Subcutaneous abdominal adipose tissue (tissue), 5 donors: ENCODE measurements at regions not wholly inside any gene's neighbourhood (a gene's known extent, or its start where the extent isn't known, plus 50 kb on each side); places are given as distances from the start of the nearest gene placed in this dataset.
"Not testable (repeated sequence)": the region's sequence is repeated elsewhere in the genome, so short reads cannot be mapped to it uniquely, and the experiment has no call there.

Experiments used
- H3K27ac ChIP-seq: one replicate; pipeline ENCODE4 v1.7.0; 2013; ENCODE audit warnings: low read depth, mild to moderate bottlenecking, inconsistent platforms, low read length, moderate library complexity
- H3K27me3 ChIP-seq, 5 donors: one replicate each; pipeline ENCODE4 v1.7.0; 2013; ENCODE audit warnings: low read length in 5 of 5, inconsistent platforms in 1 of 5; ENCODE audit not compliant: control insufficient read depth in 5 of 5, insufficient read depth in 4 of 5
- H3K36me3 ChIP-seq, 5 donors: one replicate each; pipeline ENCODE4 v1.7.0; 2013; ENCODE audit warnings: low read length in 5 of 5; ENCODE audit not compliant: control insufficient read depth in 5 of 5, insufficient read depth in 5 of 5
- H3K4me1 ChIP-seq, 5 donors: one replicate each; pipeline ENCODE4 v1.7.0; 2013; ENCODE audit warnings: low read length in 5 of 5, mild to moderate bottlenecking in 3 of 5, moderate library complexity in 1 of 5; ENCODE audit not compliant: control insufficient read depth in 5 of 5, insufficient read depth in 5 of 5
- H3K4me3 ChIP-seq, 5 donors: one replicate each; pipeline ENCODE4 v1.7.0; 2013; ENCODE audit warnings: low read length in 5 of 5, low read depth in 1 of 5
- H3K9ac ChIP-seq, 5 donors: one replicate each; pipeline ENCODE4 v1.7.0; 2013; ENCODE audit warnings: low read length in 5 of 5, mild to moderate bottlenecking in 4 of 5, moderate library complexity in 3 of 5
- H3K9me3 ChIP-seq, 5 donors: one replicate each; pipeline ENCODE4 v1.7.0; 2013; ENCODE audit warnings: low read length in 5 of 5; ENCODE audit not compliant: control insufficient read depth in 5 of 5
- donor health status: healthy.
- donor health status: healthy.
- donor health status: healthy.
- donor health status: healthy.
- donor health status: healthy.

DNA sequence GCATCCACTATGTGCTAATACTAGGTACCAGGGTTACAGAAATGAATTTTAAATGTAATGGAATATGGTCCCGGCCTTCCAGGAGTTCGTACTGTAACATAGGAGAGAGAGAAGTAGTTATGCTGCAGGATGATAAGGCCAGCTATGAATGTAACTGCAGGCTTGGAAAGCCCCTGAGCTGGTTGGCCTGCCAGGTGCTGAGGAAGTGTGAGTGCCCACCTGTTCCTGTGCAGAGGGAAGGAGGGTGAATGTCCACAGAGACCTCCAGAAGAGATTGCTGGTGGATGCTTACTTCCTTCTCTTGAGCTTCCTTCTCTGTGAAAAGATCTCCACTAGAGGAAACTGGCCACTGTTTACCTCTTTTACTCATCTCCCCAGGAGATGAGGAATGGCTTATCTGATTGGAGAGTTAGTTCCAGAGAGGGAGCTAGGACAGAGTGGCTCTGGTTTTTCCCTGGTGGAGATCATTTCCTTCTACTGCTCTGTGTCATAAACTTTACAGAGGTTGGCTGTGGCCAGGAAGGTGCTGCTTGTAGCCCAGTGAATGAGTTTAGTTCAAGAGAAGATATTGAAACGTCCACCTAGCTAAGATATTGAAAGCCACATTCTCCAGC, 114.0 kb upstream of the LNX1 start:
- Histone ChIP-seq H3K36me3 (no peaks in the 10 kb centered on the region), H3K27me3 (peaks cover 0 to 3% (median 0%) of the 10 kb centered on the region in 5 donors), H3K9ac (no peak overlapping the region), H3K4me3 (no peak overlapping the region), H3K27ac (no peak overlapping the region), H3K9me3 (no peaks in the 10 kb centered on the region), H3K4me1 (peaks cover 10 to 34% (median 24%) of the 10 kb centered on the region in 5 donors)

DNA sequence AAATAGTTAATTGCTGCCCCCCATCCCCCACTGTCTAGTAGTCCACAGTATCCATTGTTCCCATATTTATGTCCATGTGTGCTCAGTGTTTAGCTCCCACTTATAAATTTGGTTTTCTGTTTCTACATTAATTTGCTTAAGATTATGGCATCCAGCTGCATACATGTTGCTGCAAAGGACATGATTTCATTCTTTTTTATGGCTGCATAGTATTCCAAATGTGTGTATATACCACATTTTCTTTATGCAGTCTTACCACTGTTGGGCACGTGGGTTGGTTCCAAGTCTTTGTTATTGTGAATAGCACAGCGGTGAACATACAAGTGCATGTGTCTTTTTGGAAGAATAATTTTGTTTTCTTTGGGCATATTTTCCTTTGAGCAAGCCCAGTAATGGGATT, 113.0 kb upstream of the LNX1 start:
- Histone ChIP-seq H3K4me1 (peaks cover 10 to 34% (median 24%) of the 10 kb centered on the region in 5 donors), H3K27me3 (peaks cover 0 to 3% (median 0%) of the 10 kb centered on the region in 5 donors), H3K36me3 (no peaks in the 10 kb centered on the region), H3K9me3 (no peaks in the 10 kb centered on the region), H3K4me3 (no peak overlapping the region), H3K27ac (no peak overlapping the region), H3K9ac (no peak overlapping the region)

DNA sequence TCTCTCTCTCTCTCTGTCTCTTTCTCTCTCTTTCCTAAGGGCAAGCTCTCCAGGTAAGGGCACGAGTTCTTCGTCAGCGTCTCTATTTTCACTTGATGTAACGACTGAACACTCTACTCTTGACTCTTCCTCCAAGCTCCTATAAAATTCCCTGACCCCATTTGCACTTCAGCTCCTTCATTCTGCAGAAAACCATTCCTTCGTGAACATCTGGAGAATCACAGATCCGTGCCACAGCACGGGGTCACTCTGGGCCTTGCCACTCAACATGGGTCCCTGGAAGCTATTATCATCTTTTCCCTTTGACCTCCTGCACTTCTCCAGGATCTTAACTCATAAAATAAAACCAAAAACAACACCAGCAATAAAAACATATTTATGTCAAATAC, 112.0 kb upstream of the LNX1 start:
- H3K4me3 ChIP-seq: peak overlapping the region; percentile 51 to 68 (median 64)
- H3K27ac ChIP-seq: peak overlapping the region; percentile 63
- H3K9me3 ChIP-seq: no peaks in the 10 kb centered on the region
- H3K9ac ChIP-seq: peak overlapping the region in 4 of 5 donors; percentile 24 to 49 (median 48)
- H3K4me1 ChIP-seq: peaks cover 10 to 34% (median 24%) of the 10 kb centered on the region in 5 donors
- H3K27me3 ChIP-seq: peaks cover 0 to 3% (median 0%) of the 10 kb centered on the region in 5 donors
- H3K36me3 ChIP-seq: no peaks in the 10 kb centered on the region

DNA sequence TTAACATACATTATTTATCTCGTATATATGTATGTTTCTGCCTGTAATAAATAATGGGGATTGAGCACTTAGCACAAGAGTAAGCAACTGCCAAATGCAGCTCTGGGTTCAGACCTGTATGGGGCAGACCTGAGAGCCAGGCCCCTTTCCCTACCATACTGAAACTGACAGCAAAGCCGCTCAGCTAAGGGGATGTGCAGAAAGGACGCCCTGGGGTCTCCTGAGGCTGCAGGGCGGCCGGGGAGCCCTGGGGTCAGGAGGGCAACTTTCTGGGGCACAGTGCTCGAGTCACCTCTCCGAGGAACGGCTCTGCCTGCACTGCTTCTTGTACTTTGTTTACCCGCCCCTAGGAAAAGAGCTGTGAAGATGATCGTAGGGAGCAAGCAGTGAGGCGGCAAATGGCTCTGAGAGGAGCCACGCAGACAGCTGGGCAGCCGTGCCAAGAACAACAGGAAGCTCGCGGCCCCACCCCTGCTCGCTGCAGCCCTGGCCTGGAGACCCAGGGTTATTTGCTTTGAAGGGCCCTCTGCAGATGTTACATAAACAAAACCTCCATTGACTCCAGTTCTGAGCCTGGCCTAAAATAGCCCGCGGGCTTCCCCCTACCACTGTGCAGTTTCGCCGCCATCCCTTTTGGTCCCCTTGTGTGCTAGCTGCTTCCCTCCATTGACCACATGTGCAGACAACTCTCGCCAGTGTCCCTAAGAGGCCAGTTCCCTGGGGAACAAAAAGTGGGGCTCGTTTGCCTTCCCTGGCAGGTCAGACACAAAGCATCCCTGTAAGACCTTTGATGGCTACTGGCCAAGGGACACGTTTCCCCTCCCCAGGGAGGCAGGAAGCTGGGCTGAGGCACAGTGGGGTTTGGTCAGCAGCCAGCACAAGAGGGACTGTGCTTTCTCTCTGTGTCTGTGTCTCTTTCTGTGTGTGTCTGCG, 111.3 kb upstream of the LNX1 start:
- Histone ChIP-seq H3K4me3 (peak overlapping the region; percentile 51 to 68 (median 64)), H3K27me3 (peaks cover 0 to 3% (median 0%) of the 10 kb centered on the region in 5 donors), H3K9ac (peak overlapping the region in 3 of 5 donors; percentile 24 to 49 (median 48)), H3K36me3 (no peaks in the 10 kb centered on the region), H3K9me3 (no peaks in the 10 kb centered on the region), H3K4me1 (peaks cover 10 to 34% (median 24%) of the 10 kb centered on the region in 5 donors), H3K27ac (peak overlapping the region; percentile 63)

DNA sequence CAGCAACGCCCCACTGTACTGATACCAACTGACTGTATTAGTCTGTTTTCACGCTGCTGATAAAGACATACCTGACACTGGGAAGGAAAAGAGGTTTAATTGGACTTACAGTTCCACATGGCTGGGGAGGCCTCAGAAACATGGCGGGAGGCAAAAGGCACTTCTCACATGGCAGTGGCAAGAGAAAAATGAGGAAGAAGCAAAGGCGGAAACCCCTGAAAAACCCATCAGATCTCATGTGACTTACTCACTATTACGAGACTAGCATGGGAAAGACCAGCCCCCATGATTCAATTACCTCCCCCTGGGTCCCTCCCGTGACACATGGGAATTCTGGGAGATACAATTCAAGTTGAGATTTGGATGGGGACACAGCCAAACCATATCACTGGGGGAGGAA, 110.0 kb upstream of the LNX1 start:
- not testable (repeated sequence) for H3K27ac ChIP-seq, H3K9me3 ChIP-seq, H3K9ac ChIP-seq, H3K36me3 ChIP-seq, H3K27me3 ChIP-seq, H3K4me3 ChIP-seq
- H3K4me1 ChIP-seq: peaks cover 8 to 33% (median 24%) of the 10 kb centered on the region in 5 donors

DNA sequence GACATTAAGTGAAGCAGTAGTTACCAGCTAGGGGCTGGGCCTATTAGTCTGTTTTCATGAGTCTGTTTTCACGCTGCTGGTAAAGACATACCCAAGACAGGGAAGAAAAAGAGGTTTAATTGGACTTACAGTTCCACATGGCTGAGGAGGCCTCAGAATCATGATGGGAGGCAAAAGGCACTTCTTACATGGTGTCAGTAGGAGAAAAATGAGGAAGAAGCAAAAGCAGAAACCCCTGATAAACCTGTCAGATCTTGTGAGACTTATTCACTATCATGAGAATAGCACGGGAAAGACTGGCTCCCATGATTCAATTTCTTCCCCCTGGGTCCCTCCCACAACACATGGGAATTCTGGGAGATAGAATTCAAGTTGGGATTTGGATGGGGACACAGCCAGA, 108.0 kb upstream of the LNX1 start:
- peaks cover 8 to 23% (median 18%) of the 10 kb centered on the region in 5 donors for H3K4me1 ChIP-seq
- H3K9me3 ChIP-seq, H3K9ac ChIP-seq, H3K36me3 ChIP-seq, H3K27ac ChIP-seq, H3K4me3 ChIP-seq, H3K27me3 ChIP-seq: not testable (repeated sequence)

DNA sequence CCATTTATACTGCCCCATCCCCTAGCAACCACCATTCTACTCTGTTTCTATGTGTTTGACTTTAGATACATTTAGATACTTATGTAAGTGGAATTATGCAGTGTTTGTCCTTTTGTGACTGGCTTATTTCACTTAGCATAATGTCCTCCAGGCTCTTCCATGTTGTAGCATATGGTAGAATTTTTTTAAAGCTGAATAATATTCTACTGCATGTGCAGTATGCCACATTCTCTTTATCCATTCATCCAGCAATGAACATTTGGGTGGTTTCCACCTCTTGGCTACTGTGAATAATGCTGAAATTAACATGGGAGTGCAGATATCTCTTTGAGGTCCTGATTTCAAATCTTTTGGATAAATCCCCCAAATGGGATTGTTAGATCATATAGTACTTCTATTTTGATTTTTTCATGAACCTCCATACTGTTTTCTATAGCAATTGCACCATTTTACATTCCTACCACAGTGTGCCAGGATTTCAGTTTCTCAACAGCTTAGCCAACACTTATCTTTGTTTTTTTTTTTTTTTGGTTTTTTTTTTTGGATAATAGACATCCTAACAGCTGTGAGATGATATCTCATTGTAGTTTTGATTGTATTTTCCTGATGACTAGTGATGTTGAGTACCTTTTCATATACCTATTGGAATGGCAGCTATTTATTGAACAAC, 105.9 kb upstream of the LNX1 start:
- Histone ChIP-seq H3K4me3 (no peak overlapping the region), H3K4me1 (peaks cover 0 to 4% (median 0%) of the 10 kb centered on the region in 5 donors), H3K9ac (no peak overlapping the region), H3K27ac (no peak overlapping the region), H3K27me3 (no peaks in the 10 kb centered on the region), H3K9me3 (no peaks in the 10 kb centered on the region), H3K36me3 (no peaks in the 10 kb centered on the region)

DNA sequence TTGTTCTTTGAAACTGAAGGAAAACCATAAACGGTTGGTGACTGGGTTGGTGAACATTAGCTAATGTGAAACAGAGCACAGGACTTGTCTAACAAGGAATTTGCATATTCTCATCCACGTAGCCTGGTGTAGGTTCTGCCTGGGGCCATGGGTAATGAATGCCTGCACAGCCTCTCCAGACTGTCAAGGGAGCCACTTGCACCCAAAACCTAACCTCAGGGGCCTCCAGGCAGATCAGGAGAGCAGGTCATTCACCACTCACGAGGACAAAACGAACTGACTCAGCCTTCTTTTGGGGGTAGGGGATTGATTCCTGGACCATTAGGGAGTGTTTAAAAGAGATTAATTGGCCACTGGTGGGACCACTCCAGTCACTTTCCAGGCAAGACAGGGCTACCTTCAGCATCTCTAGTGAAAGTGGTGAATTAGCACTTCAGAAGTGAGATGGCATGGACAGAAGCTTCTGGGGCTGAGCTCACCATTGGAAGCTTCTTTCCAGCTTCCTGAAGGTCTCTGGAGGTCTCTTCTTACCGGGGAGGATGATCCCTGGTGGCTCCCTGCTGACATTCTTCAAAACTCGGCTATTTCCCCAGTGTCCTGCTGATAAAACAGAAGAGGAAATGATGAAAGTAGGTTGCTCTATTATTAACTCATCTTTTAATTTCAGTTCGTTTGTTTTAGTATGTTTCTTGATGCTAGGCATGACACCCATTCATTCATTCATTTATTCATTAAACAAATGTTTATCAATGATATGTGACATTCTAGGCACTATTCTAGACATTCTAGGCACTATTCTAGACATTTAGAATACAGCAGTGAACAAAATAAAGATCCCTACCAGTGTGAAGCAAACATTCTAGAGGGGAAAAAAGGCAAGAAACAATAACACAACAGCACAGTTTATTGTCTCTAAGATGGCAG, 104.5 kb upstream of the LNX1 start:
- H3K27me3 ChIP-seq: no peaks in the 10 kb centered on the region
- H3K9ac ChIP-seq: no peak overlapping the region
- H3K4me1 ChIP-seq: no peaks in the 10 kb centered on the region
- no peaks in the 10 kb centered on the region for H3K36me3 ChIP-seq
- no peak overlapping the region for H3K27ac ChIP-seq
- H3K9me3 ChIP-seq: no peaks in the 10 kb centered on the region
- no peak overlapping the region for H3K4me3 ChIP-seq

DNA sequence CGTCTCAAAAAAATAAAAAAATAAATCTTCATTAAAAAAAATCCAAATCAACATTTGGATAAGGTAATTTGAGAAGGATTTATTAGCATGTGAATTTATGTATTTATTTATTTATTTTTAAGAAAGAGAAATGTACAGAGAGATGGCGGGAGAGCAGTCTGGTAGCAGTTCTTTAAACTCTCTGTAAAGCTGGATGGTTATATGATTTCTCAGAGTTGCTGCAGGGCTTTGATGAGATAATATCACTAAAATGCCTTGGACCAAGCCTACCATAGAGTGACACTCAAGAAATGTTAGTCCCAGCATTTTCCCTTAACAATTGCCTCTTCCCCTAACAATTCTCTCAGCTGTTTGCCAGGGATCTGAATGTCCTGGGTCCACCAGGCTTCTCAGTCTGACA, 103.4 kb upstream of the LNX1 start:
- Histone ChIP-seq H3K9ac (no peak overlapping the region), H3K27ac (no peak overlapping the region), H3K27me3 (no peaks in the 10 kb centered on the region), H3K36me3 (no peaks in the 10 kb centered on the region), H3K4me1 (no peaks in the 10 kb centered on the region), H3K9me3 (no peaks in the 10 kb centered on the region), H3K4me3 (no peak overlapping the region)
